Neutrophil (primary cell): ENCODE measurements at regions not wholly inside any gene's neighbourhood (a gene's known extent, or its start where the extent isn't known, plus 50 kb on each side); places are given as distances from the start of the nearest gene placed in this dataset.

Source experiments
- H3K27ac ChIP-seq: fragments of 200-600 bp; sonication (generic); 2 replicates; pipeline ENCODE4 v1.5.1; 2016; ENCODE audit warnings: mild to moderate bottlenecking, moderate library complexity
- H3K27me3 ChIP-seq: fragments of 200-600 bp; sonication (generic); 2 replicates; pipeline ENCODE4 v1.6.0; 2016; ENCODE audit warnings: mild to moderate bottlenecking
- H3K36me3 ChIP-seq: fragments of 200-600 bp; sonication (generic); 2 replicates; pipeline ENCODE4 v1.5.1; 2017
- H3K4me1 ChIP-seq, 2 experiments: fragments of 200-600 bp in 1 of 2; sonication (generic) in 1 of 2; 1 replicate in 1 of 2; 2 replicates in 1 of 2; pipeline versions ENCODE4 v1.5.1 to v1.6.1; 2013 to 2016; ENCODE audit warnings: low read depth in 1 of 2, low read length in 1 of 2, mild to moderate bottlenecking in 1 of 2, moderate library complexity in 1 of 2; ENCODE audit not compliant: control insufficient read depth in 1 of 2, insufficient read depth in 1 of 2
- H3K4me3 ChIP-seq, 2 experiments: fragments of 200-600 bp in 1 of 2; sonication (generic) in 1 of 2; 1 replicate in 1 of 2; 2 replicates in 1 of 2; pipeline ENCODE4 v1.5.1; 2013 to 2016; ENCODE audit warnings: low read depth in 1 of 2, low read length in 1 of 2, mild to moderate bottlenecking in 1 of 2, moderate library complexity in 1 of 2
- H3K9me3 ChIP-seq: fragments of 200-600 bp; sonication (generic); 2 replicates; pipeline ENCODE4 v1.5.1; 2016
- TF ChIP-seq, protein P1 (sequence below): fragments of 200-600 bp; sonication (generic); IDR thresholded peaks from 2 replicates; pipeline ENCODE4 v1.5.1; 2016; ENCODE audit warnings: antibody characterized with exemption

GRCh38 chr10:8898745-8899330, 844.4 kb downstream of the GATA3 start:
- Histone ChIP-seq H3K4me3 (no peak overlapping the region), H3K9me3 (no peaks in the 10 kb centered on the region), H3K27me3 (no peaks in the 10 kb centered on the region), H3K36me3 (no peaks in the 10 kb centered on the region), H3K27ac (no peak overlapping the region), H3K4me1 (no peaks in the 10 kb centered on the region)
- TF ChIP-seq, protein P1, sequence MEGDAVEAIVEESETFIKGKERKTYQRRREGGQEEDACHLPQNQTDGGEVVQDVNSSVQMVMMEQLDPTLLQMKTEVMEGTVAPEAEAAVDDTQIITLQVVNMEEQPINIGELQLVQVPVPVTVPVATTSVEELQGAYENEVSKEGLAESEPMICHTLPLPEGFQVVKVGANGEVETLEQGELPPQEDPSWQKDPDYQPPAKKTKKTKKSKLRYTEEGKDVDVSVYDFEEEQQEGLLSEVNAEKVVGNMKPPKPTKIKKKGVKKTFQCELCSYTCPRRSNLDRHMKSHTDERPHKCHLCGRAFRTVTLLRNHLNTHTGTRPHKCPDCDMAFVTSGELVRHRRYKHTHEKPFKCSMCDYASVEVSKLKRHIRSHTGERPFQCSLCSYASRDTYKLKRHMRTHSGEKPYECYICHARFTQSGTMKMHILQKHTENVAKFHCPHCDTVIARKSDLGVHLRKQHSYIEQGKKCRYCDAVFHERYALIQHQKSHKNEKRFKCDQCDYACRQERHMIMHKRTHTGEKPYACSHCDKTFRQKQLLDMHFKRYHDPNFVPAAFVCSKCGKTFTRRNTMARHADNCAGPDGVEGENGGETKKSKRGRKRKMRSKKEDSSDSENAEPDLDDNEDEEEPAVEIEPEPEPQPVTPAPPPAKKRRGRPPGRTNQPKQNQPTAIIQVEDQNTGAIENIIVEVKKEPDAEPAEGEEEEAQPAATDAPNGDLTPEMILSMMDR: no peak

- no peaks in the 10 kb centered on the region for H3K27me3 ChIP-seq
- TF ChIP-seq, protein P1: no peak
- H3K9me3 ChIP-seq: no peaks in the 10 kb centered on the region
- no peak overlapping the region for H3K27ac ChIP-seq
- H3K4me3 ChIP-seq: no peak overlapping the region
- H3K36me3 ChIP-seq: no peaks in the 10 kb centered on the region
- H3K4me1 ChIP-seq: no peaks in the 10 kb centered on the region
These were observed 848.4 kb downstream of the GATA3 start for GRCh38 chr10:8902926-8903325.

- Histone ChIP-seq H3K9me3 (no peaks in the 10 kb centered on the region), H3K4me3 (no peak overlapping the region), H3K27me3 (no peaks in the 10 kb centered on the region), H3K27ac (no peak overlapping the region), H3K4me1 (no peaks in the 10 kb centered on the region), H3K36me3 (no peaks in the 10 kb centered on the region)
- TF ChIP-seq, protein P1: no peak
These were observed 853.5 kb downstream of the GATA3 start for GRCh38 chr10:8908013-8908412.

DNA sequence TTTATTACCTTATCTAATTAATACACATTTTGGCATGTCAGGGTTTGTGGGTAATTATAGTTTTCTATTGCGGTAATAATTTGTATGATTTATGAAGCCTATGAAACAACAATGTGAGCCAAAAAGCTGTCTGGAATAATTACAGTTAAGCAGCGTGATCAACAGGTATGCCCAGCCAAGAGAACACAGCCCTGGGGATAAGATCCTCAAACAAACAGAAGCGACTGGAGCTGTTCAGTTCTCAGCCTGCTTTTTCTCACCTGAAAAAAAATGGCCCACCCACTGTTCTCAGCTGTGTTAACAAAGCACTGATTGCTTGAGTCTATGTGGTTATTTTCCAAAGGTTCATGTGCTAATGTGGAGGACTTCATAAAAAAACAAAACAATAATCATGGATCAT, 855.8 kb downstream of the GATA3 start:
- no peaks in the 10 kb centered on the region for H3K4me1 ChIP-seq
- H3K27ac ChIP-seq: no peak overlapping the region
- H3K4me3 ChIP-seq: no peak overlapping the region
- H3K27me3 ChIP-seq: no peaks in the 10 kb centered on the region
- H3K9me3 ChIP-seq: no peaks in the 10 kb centered on the region
- H3K36me3 ChIP-seq: no peaks in the 10 kb centered on the region
- TF ChIP-seq, protein P1: no peak

GRCh38 chr10:8911032-8911431, 856.5 kb downstream of the GATA3 start:
- Histone ChIP-seq H3K36me3 (no peaks in the 10 kb centered on the region), H3K4me1 (no peaks in the 10 kb centered on the region), H3K4me3 (no peak overlapping the region), H3K9me3 (no peaks in the 10 kb centered on the region), H3K27me3 (no peaks in the 10 kb centered on the region), H3K27ac (no peak overlapping the region)
- TF ChIP-seq, protein P1: no peak

GRCh38 chr10:8912108-8912507, 857.6 kb downstream of the GATA3 start:
- TF ChIP-seq, protein P1: no peak
- H3K4me3 ChIP-seq: no peak overlapping the region
- no peak overlapping the region for H3K27ac ChIP-seq
- H3K4me1 ChIP-seq: no peaks in the 10 kb centered on the region
- H3K27me3 ChIP-seq: no peaks in the 10 kb centered on the region
- H3K9me3 ChIP-seq: no peaks in the 10 kb centered on the region
- no peaks in the 10 kb centered on the region for H3K36me3 ChIP-seq
